ENCODE measurements at regions not wholly inside any gene's neighbourhood (a gene's known extent, or its start where the extent isn't known, plus 50 kb on each side); places are given as distances from the start of the nearest gene placed in this dataset.

DNA sequence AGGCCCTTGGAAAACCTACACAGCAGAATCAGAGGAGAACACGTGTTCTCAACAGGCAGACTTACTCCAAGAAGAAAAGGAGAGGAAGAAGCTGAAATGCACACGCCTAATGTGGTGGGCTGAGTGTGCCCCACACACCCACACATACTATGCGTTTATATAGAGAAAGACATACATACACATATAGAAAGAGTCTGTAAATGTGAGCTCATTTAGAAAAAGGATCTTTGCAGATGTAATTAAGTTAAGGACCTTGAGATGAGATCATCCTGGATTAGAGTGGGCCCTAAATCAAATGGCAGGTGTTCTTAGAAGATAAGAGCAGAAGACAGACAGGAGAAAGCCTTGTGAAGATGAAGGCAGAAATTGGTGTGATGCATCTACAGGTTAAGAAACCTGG, 87.2 kb upstream of the KLF3 start:
- BruUV-seq (replicated peaks) = no TSS peak
- intact Hi-C loops (cut with micrococcal nuclease; ENCODE audit: unreplicated experiment) = no loop called here

DNA sequence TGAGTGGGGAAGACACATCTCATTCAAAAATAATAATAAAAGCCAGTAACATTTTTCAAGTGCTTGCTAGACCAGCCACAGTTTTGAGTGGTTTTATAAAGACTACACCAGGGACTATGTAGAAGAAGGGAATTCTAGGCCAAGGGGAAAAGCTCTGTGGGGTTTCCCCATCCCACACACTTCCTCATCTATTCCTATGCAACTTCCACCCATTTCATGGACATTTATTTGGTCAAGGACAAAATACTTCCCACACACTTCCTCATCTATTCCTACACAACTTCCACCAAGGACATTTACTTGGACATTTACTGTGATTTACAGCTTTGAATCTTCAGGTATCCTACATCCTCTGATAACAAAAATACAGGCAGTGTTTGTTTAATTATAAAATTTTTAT, 86.5 kb upstream of the KLF3 start:
- POLR2A ChIA-PET (ENCODE audit: low non-redundant PET) = no interaction called here
- H3K4me3 ChIP-seq (ENCODE audit: low read depth, low read length, poor library complexity, severe bottlenecking) = no peak overlapping the region
- H3K27ac ChIP-seq (ENCODE audit: low read depth, low read length, poor library complexity, severe bottlenecking) = no peak overlapping the region
- H3K9me3 ChIP-seq (ENCODE audit: low read depth, low read length, poor library complexity, severe bottlenecking) = no peaks in the 10 kb centered on the region
- CTCF ChIA-PET = no interaction called here
- H3K27me3 ChIP-seq (replicated peaks; ENCODE audit: insufficient read depth, low read depth, low read length, poor library complexity) = no peaks in the 10 kb centered on the region
- TF ChIP-seq CTCF (conservative IDR thresholded peaks at IDR 0.05; ENCODE audit: low read depth, low read length) (no peak), EZH2 (IDR thresholded peaks at IDR 0.05; ENCODE audit: borderline replicate concordance, low read depth, low read length, poor library complexity, severe bottlenecking) (no peak)
- H3K4me1 ChIP-seq (ENCODE audit: insufficient read depth, low read length, poor library complexity, severe bottlenecking) = no peaks in the 10 kb centered on the region
- H3K36me3 ChIP-seq (ENCODE audit: insufficient read depth, low read length, poor library complexity, severe bottlenecking) = no peaks in the 10 kb centered on the region
- no peak for DNase-seq (ENCODE audit: low spot score)
- intact Hi-C loops (cut with micrococcal nuclease; ENCODE audit: unreplicated experiment) = no loop called here
- no TSS peak for BruUV-seq (replicated peaks)

More for the DNA sequence above, 87.2 kb upstream of the KLF3 start:
- no peaks in the 10 kb centered on the region for H3K27me3 ChIP-seq (replicated peaks; ENCODE audit: insufficient read depth, low read depth, low read length, poor library complexity)
- no peaks in the 10 kb centered on the region for H3K4me1 ChIP-seq (ENCODE audit: insufficient read depth, low read length, poor library complexity, severe bottlenecking)
- DNase-seq (ENCODE audit: low spot score) = no peak
- H3K4me3 ChIP-seq (ENCODE audit: low read depth, low read length, poor library complexity, severe bottlenecking) = no peak overlapping the region
- no peak overlapping the region for H3K27ac ChIP-seq (ENCODE audit: low read depth, low read length, poor library complexity, severe bottlenecking)
- H3K36me3 ChIP-seq (ENCODE audit: insufficient read depth, low read length, poor library complexity, severe bottlenecking) = no peaks in the 10 kb centered on the region
- POLR2A ChIA-PET (ENCODE audit: low non-redundant PET) = no interaction called here
- TF ChIP-seq EZH2 (IDR thresholded peaks at IDR 0.05; ENCODE audit: borderline replicate concordance, low read depth, low read length, poor library complexity, severe bottlenecking) (no peak), CTCF (conservative IDR thresholded peaks at IDR 0.05; ENCODE audit: low read depth, low read length) (no peak)
- CTCF ChIA-PET = no interaction called here
- no peaks in the 10 kb centered on the region for H3K9me3 ChIP-seq (ENCODE audit: low read depth, low read length, poor library complexity, severe bottlenecking)

GRCh38 chr4:38581426-38582106, 82.4 kb upstream of the KLF3 start:
- no peak for DNase-seq (ENCODE audit: low spot score)
- no TSS peak for BruUV-seq (replicated peaks)
- Histone ChIP-seq H3K27ac (ENCODE audit: low read depth, low read length, poor library complexity, severe bottlenecking) (no peak overlapping the region), H3K36me3 (ENCODE audit: insufficient read depth, low read length, poor library complexity, severe bottlenecking) (no peaks in the 10 kb centered on the region), H3K4me1 (ENCODE audit: insufficient read depth, low read length, poor library complexity, severe bottlenecking) (no peaks in the 10 kb centered on the region), H3K27me3 (replicated peaks; ENCODE audit: insufficient read depth, low read depth, low read length, poor library complexity) (no peaks in the 10 kb centered on the region), H3K9me3 (ENCODE audit: low read depth, low read length, poor library complexity, severe bottlenecking) (no peaks in the 10 kb centered on the region), H3K4me3 (ENCODE audit: low read depth, low read length, poor library complexity, severe bottlenecking) (no peak overlapping the region)
- POLR2A ChIA-PET (ENCODE audit: low non-redundant PET) = no interaction called here
- TF ChIP-seq EZH2 (IDR thresholded peaks at IDR 0.05; ENCODE audit: borderline replicate concordance, low read depth, low read length, poor library complexity, severe bottlenecking) (no peak), CTCF (conservative IDR thresholded peaks at IDR 0.05; ENCODE audit: low read depth, low read length) (no peak)
- intact Hi-C loops (cut with micrococcal nuclease; ENCODE audit: unreplicated experiment) = no loop called here
- CTCF ChIA-PET = no interaction called here

All from A673 (cell line).